ENCODE measurements at regions not wholly inside any gene's neighbourhood (a gene's known extent, or its start where the extent isn't known, plus 50 kb on each side); places are given as distances from the start of the nearest gene placed in this dataset.

GRCh38 chr1:94310570-94311270 lies 73.3 kb upstream of the ARHGAP29 start (continued):
- TF ChIP-seq ZNF772 (CRISPR knock-in tag; IDR thresholded peaks at IDR 0.05) (no peak), FIP1L1 (IDR thresholded peaks at IDR 0.05; ENCODE audit: borderline replicate concordance, insufficient read depth, low read depth, low read length) (no peak), CCAR2 (optimal IDR thresholded peaks at IDR 0.05; ENCODE audit: low read depth, low read length) (peak; percentile 73), RXRB (CRISPR knock-in tag; IDR thresholded peaks at IDR 0.05; ENCODE audit: borderline replicate concordance) (peak; percentile 80), ELF3 (CRISPR knock-in tag; IDR thresholded peaks at IDR 0.05) (peak; percentile 75), FOSL1 (CRISPR knock-in tag; IDR thresholded peaks at IDR 0.05; ENCODE audit: borderline replicate concordance) (peak; percentile 61; the same call in 1 of the 2 replicates), MAFF (IDR thresholded peaks at IDR 0.05; ENCODE audit: low read depth, low read length) (no peak), ZBTB42 (CRISPR knock-in tag; IDR thresholded peaks at IDR 0.05) (no peak), ZNF34 (CRISPR knock-in tag; IDR thresholded peaks at IDR 0.05; ENCODE audit: borderline replicate concordance) (no peak), RELA (CRISPR knock-in tag; IDR thresholded peaks at IDR 0.05) (no peak), ZNF747 (CRISPR knock-in tag; IDR thresholded peaks at IDR 0.05; ENCODE audit: borderline replicate concordance) (no peak), MAFG (CRISPR knock-in tag; IDR thresholded peaks at IDR 0.05) (no peak), SSRP1 (CRISPR knock-in tag; IDR thresholded peaks at IDR 0.05) (no peak), ZBTB43 (CRISPR knock-in tag; conservative IDR thresholded peaks at IDR 0.05) (no peak), ZNF414 (CRISPR knock-in tag; IDR thresholded peaks at IDR 0.05) (peak; percentile 61; the same call in 1 of the 2 replicates), TAF1 (CRISPR knock-in tag; IDR thresholded peaks at IDR 0.05) (peak; percentile 39; the same call in 1 of the 2 replicates), MIER3 (CRISPR knock-in tag; IDR thresholded peaks at IDR 0.05; ENCODE audit: borderline replicate concordance) (no peak), ZSCAN9 (CRISPR knock-in tag; IDR thresholded peaks at IDR 0.05; ENCODE audit: borderline replicate concordance) (no peak), SIX4 (CRISPR knock-in tag; IDR thresholded peaks at IDR 0.05) (peak; percentile 99), FOXP4 (CRISPR knock-in tag; IDR thresholded peaks at IDR 0.05) (peak; percentile 89)
- TF ChIP-seq, protein P1, sequence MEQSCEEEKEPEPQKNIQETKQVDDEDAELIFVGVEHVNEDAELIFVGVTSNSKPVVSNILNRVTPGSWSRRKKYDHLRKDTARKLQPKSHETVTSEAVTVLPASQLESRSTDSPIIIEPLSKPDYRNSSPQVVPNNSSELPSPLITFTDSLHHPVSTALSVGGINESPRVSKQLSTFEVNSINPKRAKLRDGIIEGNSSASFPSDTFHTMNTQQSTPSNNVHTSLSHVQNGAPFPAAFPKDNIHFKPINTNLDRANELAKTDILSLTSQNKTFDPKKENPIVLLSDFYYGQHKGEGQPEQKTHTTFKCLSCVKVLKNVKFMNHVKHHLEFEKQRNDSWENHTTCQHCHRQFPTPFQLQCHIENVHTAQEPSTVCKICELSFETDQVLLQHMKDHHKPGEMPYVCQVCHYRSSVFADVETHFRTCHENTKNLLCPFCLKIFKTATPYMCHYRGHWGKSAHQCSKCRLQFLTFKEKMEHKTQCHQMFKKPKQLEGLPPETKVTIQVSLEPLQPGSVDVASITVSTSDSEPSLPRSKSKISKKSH (CRISPR knock-in tag; IDR thresholded peaks at IDR 0.05; ENCODE audit: borderline replicate concordance): no peak
- TF ChIP-seq, protein P2, sequence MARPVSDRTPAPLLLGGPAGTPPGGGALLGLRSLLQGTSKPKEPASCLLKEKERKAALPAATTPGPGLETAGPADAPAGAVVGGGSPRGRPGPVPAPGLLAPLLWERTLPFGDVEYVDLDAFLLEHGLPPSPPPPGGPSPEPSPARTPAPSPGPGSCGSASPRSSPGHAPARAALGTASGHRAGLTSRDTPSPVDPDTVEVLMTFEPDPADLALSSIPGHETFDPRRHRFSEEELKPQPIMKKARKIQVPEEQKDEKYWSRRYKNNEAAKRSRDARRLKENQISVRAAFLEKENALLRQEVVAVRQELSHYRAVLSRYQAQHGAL (CRISPR knock-in tag; IDR thresholded peaks at IDR 0.05; ENCODE audit: not compliant biosample characterization): no peak
- TF ChIP-seq, protein P3, sequence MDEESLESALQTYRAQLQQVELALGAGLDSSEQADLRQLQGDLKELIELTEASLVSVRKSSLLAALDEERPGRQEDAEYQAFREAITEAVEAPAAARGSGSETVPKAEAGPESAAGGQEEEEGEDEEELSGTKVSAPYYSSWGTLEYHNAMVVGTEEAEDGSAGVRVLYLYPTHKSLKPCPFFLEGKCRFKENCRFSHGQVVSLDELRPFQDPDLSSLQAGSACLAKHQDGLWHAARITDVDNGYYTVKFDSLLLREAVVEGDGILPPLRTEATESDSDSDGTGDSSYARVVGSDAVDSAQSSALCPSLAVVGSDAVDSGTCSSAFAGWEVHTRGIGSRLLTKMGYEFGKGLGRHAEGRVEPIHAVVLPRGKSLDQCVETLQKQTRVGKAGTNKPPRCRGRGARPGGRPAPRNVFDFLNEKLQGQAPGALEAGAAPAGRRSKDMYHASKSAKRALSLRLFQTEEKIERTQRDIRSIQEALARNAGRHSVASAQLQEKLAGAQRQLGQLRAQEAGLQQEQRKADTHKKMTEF (CRISPR knock-in tag; IDR thresholded peaks at IDR 0.05): peak; percentile 48; the same call in 1 of the 2 replicates

Data from HepG2 (cell line).